ENCODE measurements at regions not wholly inside any gene's neighbourhood (a gene's known extent, or its start where the extent isn't known, plus 50 kb on each side); places are given as distances from the start of the nearest gene placed in this dataset.

DNA sequence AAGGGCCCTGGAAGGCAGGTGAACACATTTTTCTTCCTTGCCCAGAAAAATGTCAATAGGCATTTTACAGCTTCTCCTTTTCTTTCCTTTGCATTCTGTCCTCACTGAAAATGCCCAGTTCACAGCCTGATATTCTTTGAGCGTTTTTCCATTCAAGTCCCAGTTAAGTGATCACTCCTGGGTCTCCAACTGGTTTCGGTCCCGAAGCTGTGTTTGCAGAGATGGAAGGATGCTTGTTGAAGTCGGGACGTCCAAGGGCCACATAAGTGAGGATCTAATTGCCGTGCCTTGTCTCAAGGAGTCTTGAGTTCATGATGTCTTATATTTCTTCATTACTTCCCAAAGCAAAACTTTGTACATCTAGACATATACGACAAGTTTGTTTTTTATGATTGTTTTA lies 208.7 kb upstream of the PRKCQ start:
- WGBS, 5 donors = 87 to 92% (median 89%) methylated on average over 7 of the region's 7 CpGs
- Histone ChIP-seq H3K4me1 (no peaks in the 10 kb centered on the region), H3K27ac (no peak overlapping the region), H3K9me3 (no peaks in the 10 kb centered on the region), H3K4me3 (no peak overlapping the region), H3K27me3 (replicated peaks in 1 of 7) (peaks cover 0 to 5% (median 0%) of the 10 kb centered on the region in 7 donors), H3K36me3 (no peaks in the 10 kb centered on the region)
- TF ChIP-seq POLR2AphosphoS5 (IDR thresholded peaks at IDR 0.05) (no peak), POLR2A (IDR thresholded peaks at IDR 0.05) (no peak)
- TF ChIP-seq, protein P1, sequence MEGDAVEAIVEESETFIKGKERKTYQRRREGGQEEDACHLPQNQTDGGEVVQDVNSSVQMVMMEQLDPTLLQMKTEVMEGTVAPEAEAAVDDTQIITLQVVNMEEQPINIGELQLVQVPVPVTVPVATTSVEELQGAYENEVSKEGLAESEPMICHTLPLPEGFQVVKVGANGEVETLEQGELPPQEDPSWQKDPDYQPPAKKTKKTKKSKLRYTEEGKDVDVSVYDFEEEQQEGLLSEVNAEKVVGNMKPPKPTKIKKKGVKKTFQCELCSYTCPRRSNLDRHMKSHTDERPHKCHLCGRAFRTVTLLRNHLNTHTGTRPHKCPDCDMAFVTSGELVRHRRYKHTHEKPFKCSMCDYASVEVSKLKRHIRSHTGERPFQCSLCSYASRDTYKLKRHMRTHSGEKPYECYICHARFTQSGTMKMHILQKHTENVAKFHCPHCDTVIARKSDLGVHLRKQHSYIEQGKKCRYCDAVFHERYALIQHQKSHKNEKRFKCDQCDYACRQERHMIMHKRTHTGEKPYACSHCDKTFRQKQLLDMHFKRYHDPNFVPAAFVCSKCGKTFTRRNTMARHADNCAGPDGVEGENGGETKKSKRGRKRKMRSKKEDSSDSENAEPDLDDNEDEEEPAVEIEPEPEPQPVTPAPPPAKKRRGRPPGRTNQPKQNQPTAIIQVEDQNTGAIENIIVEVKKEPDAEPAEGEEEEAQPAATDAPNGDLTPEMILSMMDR (IDR thresholded peaks at IDR 0.05 in 8 of 11, conservative IDR thresholded peaks at IDR 0.05 in 3 of 11) = no peak
- intact Hi-C loops (cut with DNase I; ENCODE audit: low total_unique reads) = no loop called here
- DNase-seq = no peak

DNA sequence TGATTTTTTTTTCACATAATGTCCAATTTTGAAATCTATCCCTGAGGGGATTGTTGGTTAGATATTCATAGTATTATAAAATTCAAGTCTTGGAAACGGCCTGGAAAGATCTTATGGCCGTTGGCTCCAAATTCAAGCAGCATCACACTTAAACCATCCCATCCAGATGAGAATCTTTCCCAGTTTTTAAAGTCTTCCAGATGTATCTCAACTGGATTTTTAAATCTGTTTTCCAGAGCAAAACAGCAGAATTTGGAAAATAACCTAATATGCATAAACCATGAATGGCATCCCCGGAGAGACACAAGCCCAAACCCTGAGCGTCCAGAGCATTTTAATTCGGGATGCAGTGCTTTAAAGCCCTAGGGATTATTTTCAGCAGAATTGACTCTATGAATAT lies 208.2 kb upstream of the PRKCQ start:
- WGBS, 5 donors = 80 to 95% (median 86%) methylated on average over 5 of the region's 5 CpGs
- Histone ChIP-seq H3K27ac (no peak overlapping the region), H3K9me3 (no peaks in the 10 kb centered on the region), H3K27me3 (replicated peaks in 1 of 7) (peaks cover 0 to 5% (median 0%) of the 10 kb centered on the region in 7 donors), H3K4me3 (no peak overlapping the region), H3K4me1 (no peaks in the 10 kb centered on the region), H3K36me3 (no peaks in the 10 kb centered on the region)
- DNase-seq = no peak
- intact Hi-C loops (cut with DNase I; ENCODE audit: low total_unique reads) = no loop called here
- TF ChIP-seq, protein P1 (IDR thresholded peaks at IDR 0.05 in 8 of 11, conservative IDR thresholded peaks at IDR 0.05 in 3 of 11) = no peak
- no peak for TF ChIP-seq POLR2A (IDR thresholded peaks at IDR 0.05)
- no peak for TF ChIP-seq POLR2AphosphoS5 (IDR thresholded peaks at IDR 0.05)

DNA sequence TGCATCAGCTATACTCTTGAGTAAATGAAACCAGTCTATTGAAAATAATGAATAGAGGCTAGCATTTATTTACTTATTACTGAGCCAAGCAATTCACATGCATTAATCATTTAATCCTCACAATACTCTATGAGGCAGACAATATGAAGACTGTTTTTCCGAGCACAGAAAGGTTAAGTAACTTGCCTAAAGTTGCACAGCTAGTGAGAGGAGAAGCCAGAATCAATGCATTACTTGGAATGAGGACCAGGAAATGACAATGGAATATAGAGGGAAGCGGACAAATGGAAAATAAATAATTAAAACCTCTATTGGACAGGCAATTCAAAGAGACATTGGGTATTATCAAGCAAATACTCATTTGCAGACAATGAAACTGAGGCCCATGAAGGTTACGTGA lies 207.6 kb upstream of the PRKCQ start:
- H3K27ac ChIP-seq = no peak overlapping the region
- no peaks in the 10 kb centered on the region for H3K4me1 ChIP-seq
- H3K4me3 ChIP-seq = no peak overlapping the region
- no peak for DNase-seq
- peaks cover 0 to 5% (median 0%) of the 10 kb centered on the region in 7 donors for H3K27me3 ChIP-seq (replicated peaks in 1 of 7)
- no peaks in the 10 kb centered on the region for H3K36me3 ChIP-seq
- 84 to 97% (median 92%) methylated on average over 3 of the region's 3 CpGs for WGBS, 5 donors
- TF ChIP-seq, protein P1 (IDR thresholded peaks at IDR 0.05 in 8 of 11, conservative IDR thresholded peaks at IDR 0.05 in 3 of 11) = no peak
- no peak for TF ChIP-seq POLR2AphosphoS5 (IDR thresholded peaks at IDR 0.05)
- no peak for TF ChIP-seq POLR2A (IDR thresholded peaks at IDR 0.05)
- H3K9me3 ChIP-seq = no peaks in the 10 kb centered on the region
- intact Hi-C loops (cut with DNase I; ENCODE audit: low total_unique reads) = no loop called here

- no peak overlapping the region for H3K27ac ChIP-seq
- peaks cover 0 to 5% (median 0%) of the 10 kb centered on the region in 7 donors for H3K27me3 ChIP-seq (replicated peaks in 1 of 7)
- H3K36me3 ChIP-seq = no peaks in the 10 kb centered on the region
- intact Hi-C loops (cut with DNase I; ENCODE audit: low total_unique reads) = no loop called here
- 87 to 92% (median 91%) methylated on average over 3 of the region's 3 CpGs for WGBS, 5 donors
- H3K9me3 ChIP-seq = no peaks in the 10 kb centered on the region
- DNase-seq = no peak
- no peak overlapping the region for H3K4me3 ChIP-seq
- TF ChIP-seq, protein P1 (IDR thresholded peaks at IDR 0.05 in 8 of 11, conservative IDR thresholded peaks at IDR 0.05 in 3 of 11) = no peak
- no peak for TF ChIP-seq POLR2AphosphoS5 (IDR thresholded peaks at IDR 0.05)
- no peak for TF ChIP-seq POLR2A (IDR thresholded peaks at IDR 0.05)
- peaks cover 0 to under 1% (median 0%) of the 10 kb centered on the region in 6 donors for H3K4me1 ChIP-seq
These were observed 207.0 kb upstream of the PRKCQ start for GRCh38 chr10:6787091-6787490.
